Hypothalamus (tissue), 51 donors: ENCODE measurements at regions not wholly inside any gene's neighbourhood (a gene's known extent, or its start where the extent isn't known, plus 50 kb on each side); places are given as distances from the start of the nearest gene placed in this dataset.

ENCODE experiments used
- DNase-seq, 51 donors: peaks; one replicate each; lab custom pipeline; 2025; lab: John Stamatoyannopoulos, UW

- DNase-seq = no peak
Observed at GRCh38 chr15:101124731-101125451, 127.0 kb downstream of the CHSY1 start.

GRCh38 chr15:101123222-101123910 is 128.5 kb downstream of the CHSY1 start:
- no peak for DNase-seq

GRCh38 chr15:101122806-101123205 is 129.0 kb downstream of the CHSY1 start:
- DNase-seq = no peak

GRCh38 chr15:101122266-101122665 is 129.6 kb downstream of the CHSY1 start:
- DNase-seq = no peak

GRCh38 chr15:101121511-101122090 is 130.2 kb downstream of the CHSY1 start:
- peak in 42 of 51 donors; percentile 5 to 67 (median 30) for DNase-seq

- DNase-seq = no peak
Observed at GRCh38 chr15:101120987-101121386, 130.9 kb downstream of the CHSY1 start.

- DNase-seq = no peak
Observed at GRCh38 chr15:101120473-101120872, 131.4 kb downstream of the CHSY1 start.
